H9 (cell line): ENCODE measurements at regions not wholly inside any gene's neighbourhood (a gene's known extent, or its start where the extent isn't known, plus 50 kb on each side); places are given as distances from the start of the nearest gene placed in this dataset.

Experiments used
- DNase-seq: peaks from one replicate; pipeline ENCODE4 v3.0.0-alpha.2; 2017
- H2AFZ ChIP-seq: one replicate; pipeline ENCODE4 v1.6.1; 2013; ENCODE audit warnings: mild to moderate bottlenecking, low read length, control low read depth, moderate library complexity
- H2AK5ac ChIP-seq: 2 replicates; pipeline ENCODE4 v1.6.1; 2013; ENCODE audit warnings: low read length, control low read depth, mixed read lengths; ENCODE audit not compliant: insufficient read length
- H2BK120ac ChIP-seq: one replicate; pipeline ENCODE4 v1.6.1; 2013; ENCODE audit warnings: low read depth, mild to moderate bottlenecking, low read length, control low read depth, inconsistent platforms; ENCODE audit not compliant: poor library complexity, severe bottlenecking
- H2BK12ac ChIP-seq: 2 replicates; pipeline ENCODE4 v1.6.1; 2013; ENCODE audit warnings: low read length, control low read depth, mixed read lengths, low read depth; ENCODE audit not compliant: insufficient read length
- H2BK15ac ChIP-seq: 2 replicates; pipeline ENCODE4 v1.6.1; 2013; ENCODE audit warnings: low read depth, low read length, control low read depth
- H2BK20ac ChIP-seq: one replicate; pipeline ENCODE4 v1.6.1; 2013; ENCODE audit warnings: low read depth, mild to moderate bottlenecking, low read length, control low read depth, inconsistent platforms; ENCODE audit not compliant: poor library complexity, severe bottlenecking
- H2BK5ac ChIP-seq: 2 replicates; pipeline ENCODE4 v1.6.1; 2013; ENCODE audit warnings: low read length, control low read depth, mixed read lengths; ENCODE audit not compliant: insufficient read length
- H3K14ac ChIP-seq: 2 replicates; pipeline ENCODE4 v1.6.1; 2013; ENCODE audit warnings: low read length, control low read depth; ENCODE audit not compliant: insufficient read depth
- H3K18ac ChIP-seq: 2 replicates; pipeline ENCODE4 v1.6.1; 2013; ENCODE audit warnings: low read depth, mild to moderate bottlenecking, mixed read lengths, low read length, control low read depth; ENCODE audit not compliant: insufficient read length
- H3K23ac ChIP-seq: 2 replicates; pipeline ENCODE4 v1.6.1; 2013; ENCODE audit warnings: low read length, control low read depth, mixed read lengths, low read depth; ENCODE audit not compliant: insufficient read length
- H3K23me2 ChIP-seq: 2 replicates; pipeline ENCODE4 v1.6.1; 2013; ENCODE audit warnings: low read depth, mild to moderate bottlenecking, mixed read lengths, low read length, control low read depth; ENCODE audit not compliant: insufficient read length, poor library complexity, severe bottlenecking
- H3K27ac ChIP-seq: 2 replicates; pipeline ENCODE4 v1.5.1; 2013; ENCODE audit warnings: low read length, control low read depth, mixed read lengths, low read depth; ENCODE audit not compliant: insufficient read length
- H3K27me3 ChIP-seq: 2 replicates; pipeline ENCODE4 v1.6.1; 2013; ENCODE audit warnings: low read length, control low read depth, inconsistent platforms; ENCODE audit not compliant: insufficient read depth
- H3K4ac ChIP-seq: 2 replicates; pipeline ENCODE4 v1.6.1; 2013; ENCODE audit warnings: low read depth, mild to moderate bottlenecking, control low read depth, inconsistent platforms, low read length, moderate library complexity
- H3K4me1 ChIP-seq: 2 replicates; pipeline ENCODE4 v1.6.1; 2013; ENCODE audit warnings: low read length, control low read depth, inconsistent platforms; ENCODE audit not compliant: insufficient read depth
- H3K4me2 ChIP-seq: 2 replicates; pipeline ENCODE4 v1.6.1; 2013; ENCODE audit warnings: low read length, control low read depth, mixed read lengths; ENCODE audit not compliant: insufficient read length, insufficient read depth
- H3K56ac ChIP-seq: 2 replicates; pipeline ENCODE4 v1.6.1; 2013; ENCODE audit warnings: low read depth, mild to moderate bottlenecking, mixed read lengths, low read length, control low read depth; ENCODE audit not compliant: insufficient read length
- H3K79me1 ChIP-seq: 2 replicates; pipeline ENCODE4 v1.6.1; 2013; ENCODE audit warnings: low read depth, mild to moderate bottlenecking, moderate library complexity, low read length, control low read depth, inconsistent platforms; ENCODE audit not compliant: insufficient read depth, poor library complexity, severe bottlenecking
- H3K79me2 ChIP-seq: 2 replicates; pipeline ENCODE4 v1.6.1; 2013; ENCODE audit warnings: low read length, control low read depth, inconsistent platforms; ENCODE audit not compliant: insufficient read depth
- H3K9ac ChIP-seq: 2 replicates; pipeline ENCODE4 v1.6.1; 2013; ENCODE audit warnings: low read length, control low read depth, mixed read lengths; ENCODE audit not compliant: insufficient read length; ENCODE audit errors: extremely low read depth
- H3K9me3 ChIP-seq: one replicate; pipeline ENCODE4 v1.6.1; 2013; ENCODE audit warnings: low read depth, low read length, inconsistent platforms; ENCODE audit not compliant: control insufficient read depth
- H3T11ph ChIP-seq: one replicate; pipeline ENCODE4 v1.6.1; 2013; ENCODE audit warnings: mild to moderate bottlenecking, low read length, control low read depth, inconsistent platforms
- H4K20me1 ChIP-seq: one replicate; pipeline ENCODE4 v1.6.1; 2013; ENCODE audit not compliant: control insufficient read depth, insufficient read length, insufficient read depth
- H4K5ac ChIP-seq: 2 replicates; pipeline ENCODE4 v1.6.1; 2013; ENCODE audit warnings: low read depth, mild to moderate bottlenecking, mixed read lengths, low read length, control low read depth; ENCODE audit not compliant: insufficient read length
- H4K8ac ChIP-seq: replicated peaks from 2 replicates; pipeline ENCODE4 v1.6.1; 2013; ENCODE audit warnings: low read length, control low read depth, mixed read lengths, low read depth; ENCODE audit not compliant: insufficient read length
- H4K91ac ChIP-seq: 2 replicates; pipeline ENCODE4 v1.6.1; 2013; ENCODE audit warnings: low read depth, mild to moderate bottlenecking, moderate library complexity, mixed read lengths, low read length, control low read depth; ENCODE audit not compliant: insufficient read length
- H3K27ac Mint-ChIP-seq, 3 experiments: 2 replicates in 2 of 3; 3 replicates in 1 of 3; pipeline ENCODE4 v1.8.0; 2020 to 2021; ENCODE audit warnings: mixed read lengths in 3 of 3, mild to moderate bottlenecking in 1 of 3, moderate library complexity in 1 of 3
- H3K27me3 Mint-ChIP-seq: 2 replicates; pipeline ENCODE4 v1.8.0; 2021; ENCODE audit warnings: low read depth, mild to moderate bottlenecking, moderate library complexity, mixed read lengths
- H3K36me3 Mint-ChIP-seq, 3 experiments: 2 replicates in 2 of 3; 3 replicates in 1 of 3; pipeline ENCODE4 v1.8.0; 2020 to 2021; ENCODE audit warnings: low read depth in 3 of 3, mixed read lengths in 3 of 3; ENCODE audit not compliant: insufficient read depth in 1 of 3
- H3K4me1 Mint-ChIP-seq, 2 experiments: 2 replicates each; pipeline ENCODE4 v1.8.0; 2020; ENCODE audit warnings: mixed read lengths in 2 of 2
- H3K4me3 Mint-ChIP-seq, 2 experiments: 2 replicates in 1 of 2; 3 replicates in 1 of 2; pipeline ENCODE4 v1.8.0; 2020 to 2021; ENCODE audit warnings: mild to moderate bottlenecking in 2 of 2, mixed read lengths in 2 of 2, moderate library complexity in 1 of 2
- H3K9me3 Mint-ChIP-seq, 2 experiments: 2 replicates in 1 of 2; 3 replicates in 1 of 2; pipeline ENCODE4 v1.8.0; 2020; ENCODE audit warnings: mild to moderate bottlenecking in 2 of 2, mixed read lengths in 2 of 2, moderate library complexity in 1 of 2
- CTCF ChIP-seq: fragments of 200-600 bp; sonication (generic); conservative IDR thresholded peaks from 3 replicates; pipeline ENCODE4 v1.8.0; 2021; ENCODE audit warnings: antibody characterized with exemption, mild to moderate bottlenecking

- H3K23ac ChIP-seq, result no peak overlapping the region
- Mint-ChIP-seq H3K27me3 (peaks cover 94% of the 10 kb centered on the region), H3K4me3 (no peak overlapping the region), H3K27ac (no peak overlapping the region), H3K9me3 (peaks cover 38 to 40% of the 10 kb centered on the region in 2 experiments), H3K4me1 (no peaks in the 10 kb centered on the region), H3K36me3 (peaks cover 0 to 2% (median 0%) of the 10 kb centered on the region in 3 experiments; a peak in 3 of 7 replicates)
- H3K79me1 ChIP-seq, result no peaks in the 10 kb centered on the region
- no peak overlapping the region for H3K9ac ChIP-seq
- no peak overlapping the region for H2BK20ac ChIP-seq
- no peak overlapping the region for H3K14ac ChIP-seq
- no peak overlapping the region for H3K56ac ChIP-seq
- TF ChIP-seq CTCF, result no peak
- H2AK5ac ChIP-seq, result no peak overlapping the region
- no peaks in the 10 kb centered on the region for H4K20me1 ChIP-seq
- H3K18ac ChIP-seq, result no peak overlapping the region
- H4K8ac ChIP-seq, result no peak overlapping the region
- H2BK120ac ChIP-seq, result no peak overlapping the region
- H3K23me2 ChIP-seq, result no peaks in the 10 kb centered on the region
- H2BK15ac ChIP-seq, result no peak overlapping the region
- H4K5ac ChIP-seq, result no peak overlapping the region
- H3K4ac ChIP-seq, result no peak overlapping the region
- H2BK12ac ChIP-seq, result no peak overlapping the region
- no peak overlapping the region for H4K91ac ChIP-seq
- no peak for DNase-seq
- H2AFZ ChIP-seq, result no peak overlapping the region
- no peaks in the 10 kb centered on the region for H3K27me3 ChIP-seq
- H3K9me3 ChIP-seq, result no peaks in the 10 kb centered on the region
- H2BK5ac ChIP-seq, result no peak overlapping the region
- no peaks in the 10 kb centered on the region for H3K79me2 ChIP-seq
- H3K4me2 ChIP-seq, result no peak overlapping the region
- no peak overlapping the region for H3K27ac ChIP-seq
- H3K4me1 ChIP-seq, result no peaks in the 10 kb centered on the region
- H3T11ph ChIP-seq, result no peak overlapping the region
These were observed 68.9 kb upstream of the GNAZ start for GRCh38 chr22:23001463-23001862.
